Breast epithelium (tissue), 4 donors: ENCODE measurements at regions not wholly inside any gene's neighbourhood (a gene's known extent, or its start where the extent isn't known, plus 50 kb on each side); places are given as distances from the start of the nearest gene placed in this dataset.

ENCODE experiments used
- DNase-seq, 2 donors: peaks; one replicate each; pipeline ENCODE4 v3.0.0-alpha.2; 2019; ENCODE audit warnings: low spot score in 2 of 2
- H3K27ac ChIP-seq, 2 donors: fragments of 200-600 bp; sonication (generic) in 1 of 2; one replicate each; pipeline ENCODE4 v1.5.1; 2016 to 2019; ENCODE audit warnings: mild to moderate bottlenecking in 1 of 2
- H3K27me3 ChIP-seq, 2 donors: fragments of 200-600 bp; sonication (generic) in 1 of 2; one replicate each; pipeline versions ENCODE4 v1.5.1 to v1.6.0; 2017 to 2019; ENCODE audit warnings: control low read depth in 1 of 2, mild to moderate bottlenecking in 1 of 2
- H3K36me3 ChIP-seq: fragments of 200-600 bp; one replicate; pipeline ENCODE4 v1.5.1; 2019
- H3K4me1 ChIP-seq, 2 donors: fragments of 200-600 bp; sonication (generic); one replicate each; pipeline ENCODE4 v1.5.1; 2016 to 2019; ENCODE audit warnings: control low read depth in 1 of 2
- H3K4me3 ChIP-seq, 3 donors: fragments of 200-600 bp; sonication (generic); 1 replicate in 2 of 3; 2 replicates in 1 of 3; pipeline ENCODE4 v1.5.1; 2016 to 2019; ENCODE audit warnings: mild to moderate bottlenecking in 3 of 3, moderate library complexity in 2 of 3
- H3K9me3 ChIP-seq, 2 donors: fragments of 200-600 bp; sonication (generic) in 1 of 2; one replicate each; pipeline ENCODE4 v1.5.1; 2016 to 2019; ENCODE audit warnings: control low read depth in 1 of 2
- CTCF ChIP-seq, 3 donors: fragments of 450-650 bp; IDR thresholded peaks; one replicate each; pipeline ENCODE4 v1.5.1; 2016 to 2017; ENCODE audit warnings: antibody characterized with exemption in 3 of 3, mild to moderate bottlenecking in 3 of 3, moderate library complexity in 3 of 3
- POLR2A ChIP-seq: fragments of 450-650 bp; IDR thresholded peaks from one replicate; pipeline ENCODE4 v1.6.1; 2016; ENCODE audit warnings: antibody characterized with exemption, mild to moderate bottlenecking, moderate library complexity
- POLR2AphosphoS5 ChIP-seq, 3 donors: sonication (generic); formaldehyde crosslinking; IDR thresholded peaks; one replicate each; pipeline ENCODE4 v1.6.1; 2017; ENCODE audit warnings: antibody characterized with exemption in 3 of 3
- intact Hi-C: fragments of 100-400 bp; cut with DNase I; formaldehyde crosslinking; loops from one replicate; pipeline ENCODE4 v1.15.1; 2023; ENCODE audit warnings: low total_unique reads

- Histone ChIP-seq H3K27me3 (no peaks in the 10 kb centered on the region), H3K4me3 (no peak overlapping the region), H3K4me1 (no peaks in the 10 kb centered on the region), H3K36me3 (no peaks in the 10 kb centered on the region), H3K9me3 (no peaks in the 10 kb centered on the region), H3K27ac (no peak overlapping the region)
- DNase-seq = no peak
- intact Hi-C loops = no loop called here
- TF ChIP-seq POLR2AphosphoS5 (IDR thresholded peaks at IDR 0.05) (no peak), CTCF (IDR thresholded peaks at IDR 0.05) (no peak), POLR2A (no peak)
These were observed 526.7 kb downstream of the FUT8 start for GRCh38 chr14:65939184-65939583.

- Histone ChIP-seq H3K4me3 (no peak overlapping the region), H3K27me3 (no peaks in the 10 kb centered on the region), H3K36me3 (no peaks in the 10 kb centered on the region), H3K4me1 (no peaks in the 10 kb centered on the region), H3K27ac (no peak overlapping the region), H3K9me3 (no peaks in the 10 kb centered on the region)
- DNase-seq = no peak
- intact Hi-C loops = no loop called here
- TF ChIP-seq POLR2AphosphoS5 (IDR thresholded peaks at IDR 0.05) (no peak), POLR2A (no peak), CTCF (IDR thresholded peaks at IDR 0.05) (no peak)
These were observed 527.7 kb downstream of the FUT8 start for GRCh38 chr14:65940056-65940735.

- DNase-seq = no peak
- H3K36me3 ChIP-seq = no peaks in the 10 kb centered on the region
- H3K9me3 ChIP-seq = no peaks in the 10 kb centered on the region
- H3K4me1 ChIP-seq = no peaks in the 10 kb centered on the region
- no peaks in the 10 kb centered on the region for H3K27me3 ChIP-seq
- no peak overlapping the region for H3K4me3 ChIP-seq
- H3K27ac ChIP-seq = no peak overlapping the region
- TF ChIP-seq CTCF (IDR thresholded peaks at IDR 0.05) = no peak
- TF ChIP-seq POLR2AphosphoS5 (IDR thresholded peaks at IDR 0.05) = no peak
- TF ChIP-seq POLR2A = no peak
- intact Hi-C loops = no loop called here
These were observed 528.6 kb downstream of the FUT8 start for GRCh38 chr14:65941091-65941490.

- Histone ChIP-seq H3K27ac (no peak overlapping the region), H3K4me3 (no peak overlapping the region), H3K4me1 (no peaks in the 10 kb centered on the region), H3K9me3 (no peaks in the 10 kb centered on the region), H3K36me3 (no peaks in the 10 kb centered on the region), H3K27me3 (no peaks in the 10 kb centered on the region)
- DNase-seq = no peak
- TF ChIP-seq POLR2AphosphoS5 (IDR thresholded peaks at IDR 0.05) (no peak), CTCF (IDR thresholded peaks at IDR 0.05) (no peak), POLR2A (no peak)
- intact Hi-C loops = no loop called here
These were observed 530.6 kb downstream of the FUT8 start for GRCh38 chr14:65943150-65943549.

- TF ChIP-seq CTCF (IDR thresholded peaks at IDR 0.05) (no peak), POLR2A (no peak), POLR2AphosphoS5 (IDR thresholded peaks at IDR 0.05) (no peak)
- H3K27me3 ChIP-seq = no peaks in the 10 kb centered on the region
- DNase-seq = no peak
- no peak overlapping the region for H3K27ac ChIP-seq
- no peaks in the 10 kb centered on the region for H3K4me1 ChIP-seq
- H3K9me3 ChIP-seq = no peaks in the 10 kb centered on the region
- intact Hi-C loops = no loop called here
- H3K36me3 ChIP-seq = no peaks in the 10 kb centered on the region
- H3K4me3 ChIP-seq = no peak overlapping the region
These were observed 531.4 kb downstream of the FUT8 start for GRCh38 chr14:65943916-65944410.
